Thoracic aorta (tissue), 2 donors: ENCODE measurements at regions not wholly inside any gene's neighbourhood (a gene's known extent, or its start where the extent isn't known, plus 50 kb on each side); places are given as distances from the start of the nearest gene placed in this dataset.

ENCODE experiments used
- ATAC-seq: fragments of 150-250 bp; one replicate; pipeline ENCODE4 v1.8.0; 2017; ENCODE audit warnings: low read depth; ENCODE audit not compliant: insufficient number of reproducible peaks, low FRiP score
- DNase-seq: peaks from one replicate; pipeline ENCODE4 v3.0.0-alpha.2; 2020; ENCODE audit warnings: low spot score
- H3K27ac ChIP-seq, 2 donors: fragments of 200-600 bp; sonication (generic); 1 replicate in 1 of 2; 2 replicates in 1 of 2; pipeline ENCODE4 v1.5.1; 2016; ENCODE audit warnings: mild to moderate bottlenecking in 2 of 2, moderate library complexity in 2 of 2
- H3K27me3 ChIP-seq: fragments of 200-600 bp; sonication (generic); replicated peaks from 2 replicates; pipeline ENCODE4 v1.6.0; 2016; ENCODE audit warnings: mild to moderate bottlenecking; ENCODE audit not compliant: insufficient read depth
- H3K36me3 ChIP-seq: fragments of 200-600 bp; sonication (generic); one replicate; pipeline ENCODE4 v1.5.1; 2016
- H3K4me1 ChIP-seq, 2 donors: fragments of 200-600 bp; sonication (generic); 1 replicate in 1 of 2; 2 replicates in 1 of 2; pipeline versions ENCODE4 v1.5.1 to v1.6.0; 2016; ENCODE audit warnings: low read depth in 2 of 2, mild to moderate bottlenecking in 1 of 2; ENCODE audit not compliant: control insufficient read depth in 1 of 2
- H3K4me3 ChIP-seq: fragments of 200-600 bp; sonication (generic); 2 replicates; pipeline ENCODE4 v1.5.1; 2016; ENCODE audit warnings: mild to moderate bottlenecking
- H3K9me3 ChIP-seq: fragments of 200-600 bp; sonication (generic); 2 replicates; pipeline ENCODE4 v1.5.1; 2016
- TF ChIP-seq, protein P1 (sequence below): fragments of 200-600 bp; sonication (generic); IDR thresholded peaks from one replicate; pipeline ENCODE4 v1.5.1; 2019; ENCODE audit warnings: antibody characterized with exemption

GRCh38 chr18:53749766-53750165, 474.7 kb downstream of the MBD2 start:
- DNase-seq (no peak), ATAC-seq (no peak)
- Histone ChIP-seq H3K27me3 (no peaks in the 10 kb centered on the region), H3K9me3 (no peaks in the 10 kb centered on the region), H3K4me1 (peaks cover 0 to 17% of the 10 kb centered on the region in 2 donors), H3K36me3 (no peaks in the 10 kb centered on the region), H3K4me3 (no peak overlapping the region), H3K27ac (no peak overlapping the region)
- TF ChIP-seq, protein P1, sequence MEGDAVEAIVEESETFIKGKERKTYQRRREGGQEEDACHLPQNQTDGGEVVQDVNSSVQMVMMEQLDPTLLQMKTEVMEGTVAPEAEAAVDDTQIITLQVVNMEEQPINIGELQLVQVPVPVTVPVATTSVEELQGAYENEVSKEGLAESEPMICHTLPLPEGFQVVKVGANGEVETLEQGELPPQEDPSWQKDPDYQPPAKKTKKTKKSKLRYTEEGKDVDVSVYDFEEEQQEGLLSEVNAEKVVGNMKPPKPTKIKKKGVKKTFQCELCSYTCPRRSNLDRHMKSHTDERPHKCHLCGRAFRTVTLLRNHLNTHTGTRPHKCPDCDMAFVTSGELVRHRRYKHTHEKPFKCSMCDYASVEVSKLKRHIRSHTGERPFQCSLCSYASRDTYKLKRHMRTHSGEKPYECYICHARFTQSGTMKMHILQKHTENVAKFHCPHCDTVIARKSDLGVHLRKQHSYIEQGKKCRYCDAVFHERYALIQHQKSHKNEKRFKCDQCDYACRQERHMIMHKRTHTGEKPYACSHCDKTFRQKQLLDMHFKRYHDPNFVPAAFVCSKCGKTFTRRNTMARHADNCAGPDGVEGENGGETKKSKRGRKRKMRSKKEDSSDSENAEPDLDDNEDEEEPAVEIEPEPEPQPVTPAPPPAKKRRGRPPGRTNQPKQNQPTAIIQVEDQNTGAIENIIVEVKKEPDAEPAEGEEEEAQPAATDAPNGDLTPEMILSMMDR, result no peak

DNA sequence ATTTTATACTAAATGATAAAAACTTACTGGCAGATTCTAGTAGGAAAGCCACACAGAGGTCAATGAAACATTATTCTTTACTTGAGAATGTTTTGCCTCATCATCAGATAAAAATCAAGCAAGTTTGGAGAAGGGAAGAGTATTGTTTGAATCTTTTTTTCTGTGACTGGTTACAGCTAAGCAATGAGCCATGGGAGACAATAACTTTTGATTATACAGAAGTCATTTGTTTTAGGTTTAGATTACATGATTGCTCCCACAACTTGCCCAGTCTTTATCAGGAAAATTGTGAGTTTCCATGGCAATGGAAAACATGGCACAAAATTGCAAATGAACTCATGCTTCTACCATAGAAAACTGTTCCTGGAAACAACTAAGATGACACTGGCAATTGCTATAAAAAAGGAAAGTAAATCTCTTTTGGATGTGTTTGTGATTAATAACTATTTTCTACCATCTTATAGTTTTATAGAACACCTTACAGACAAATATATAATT, 476.8 kb downstream of the MBD2 start:
- TF ChIP-seq, protein P1, result no peak

GRCh38 chr18:53747210-53747609, 477.3 kb downstream of the MBD2 start:
- no peak overlapping the region for H3K4me3 ChIP-seq
- TF ChIP-seq, protein P1, result no peak
- ATAC-seq (no peak), DNase-seq (no peak)
- no peak overlapping the region for H3K27ac ChIP-seq
- H3K36me3 ChIP-seq, result no peaks in the 10 kb centered on the region
- no peaks in the 10 kb centered on the region for H3K27me3 ChIP-seq
- H3K4me1 ChIP-seq, result no peaks in the 10 kb centered on the region
- H3K9me3 ChIP-seq, result no peaks in the 10 kb centered on the region

More for the DNA sequence above, 476.8 kb downstream of the MBD2 start:
- peaks cover 0 to 2% of the 10 kb centered on the region in 2 donors for H3K4me1 ChIP-seq
- H3K36me3 ChIP-seq, result no peaks in the 10 kb centered on the region
- H3K4me3 ChIP-seq, result no peak overlapping the region
- ATAC-seq, result no peak
- DNase-seq, result no peak
- H3K27ac ChIP-seq, result no peak overlapping the region
- H3K27me3 ChIP-seq, result no peaks in the 10 kb centered on the region
- no peaks in the 10 kb centered on the region for H3K9me3 ChIP-seq

- H3K27ac ChIP-seq, result no peak overlapping the region
- TF ChIP-seq, protein P1, result no peak
- H3K4me3 ChIP-seq, result no peak overlapping the region
- DNase-seq (no peak), ATAC-seq (no peak)
- H3K27me3 ChIP-seq, result no peaks in the 10 kb centered on the region
- no peaks in the 10 kb centered on the region for H3K9me3 ChIP-seq
- H3K36me3 ChIP-seq, result no peaks in the 10 kb centered on the region
- no peaks in the 10 kb centered on the region for H3K4me1 ChIP-seq
Measured at GRCh38 chr18:53745986-53746385, 478.5 kb downstream of the MBD2 start.

- Histone ChIP-seq H3K36me3 (no peaks in the 10 kb centered on the region), H3K4me1 (no peaks in the 10 kb centered on the region), H3K27ac (no peak overlapping the region), H3K4me3 (no peak overlapping the region), H3K9me3 (no peaks in the 10 kb centered on the region), H3K27me3 (no peaks in the 10 kb centered on the region)
- DNase-seq (no peak), ATAC-seq (no peak)
- TF ChIP-seq, protein P1, result no peak
Measured at GRCh38 chr18:53745224-53745967, 479.1 kb downstream of the MBD2 start.
